GM19468 (cell line): ENCODE measurements at regions not wholly inside any gene's neighbourhood (a gene's known extent, or its start where the extent isn't known, plus 50 kb on each side); places are given as distances from the start of the nearest gene placed in this dataset.

ENCODE experiments used
- ATAC-seq: cut with Tn5 transposase; IDR thresholded peaks from one replicate; pipeline ENCODE4 v1.9.1; 2021; ENCODE audit warnings: mild to moderate bottlenecking, moderate library complexity, moderate number of reproducible peaks; ENCODE audit not compliant: unreplicated experiment; ENCODE audit errors: extremely low read depth

DNA sequence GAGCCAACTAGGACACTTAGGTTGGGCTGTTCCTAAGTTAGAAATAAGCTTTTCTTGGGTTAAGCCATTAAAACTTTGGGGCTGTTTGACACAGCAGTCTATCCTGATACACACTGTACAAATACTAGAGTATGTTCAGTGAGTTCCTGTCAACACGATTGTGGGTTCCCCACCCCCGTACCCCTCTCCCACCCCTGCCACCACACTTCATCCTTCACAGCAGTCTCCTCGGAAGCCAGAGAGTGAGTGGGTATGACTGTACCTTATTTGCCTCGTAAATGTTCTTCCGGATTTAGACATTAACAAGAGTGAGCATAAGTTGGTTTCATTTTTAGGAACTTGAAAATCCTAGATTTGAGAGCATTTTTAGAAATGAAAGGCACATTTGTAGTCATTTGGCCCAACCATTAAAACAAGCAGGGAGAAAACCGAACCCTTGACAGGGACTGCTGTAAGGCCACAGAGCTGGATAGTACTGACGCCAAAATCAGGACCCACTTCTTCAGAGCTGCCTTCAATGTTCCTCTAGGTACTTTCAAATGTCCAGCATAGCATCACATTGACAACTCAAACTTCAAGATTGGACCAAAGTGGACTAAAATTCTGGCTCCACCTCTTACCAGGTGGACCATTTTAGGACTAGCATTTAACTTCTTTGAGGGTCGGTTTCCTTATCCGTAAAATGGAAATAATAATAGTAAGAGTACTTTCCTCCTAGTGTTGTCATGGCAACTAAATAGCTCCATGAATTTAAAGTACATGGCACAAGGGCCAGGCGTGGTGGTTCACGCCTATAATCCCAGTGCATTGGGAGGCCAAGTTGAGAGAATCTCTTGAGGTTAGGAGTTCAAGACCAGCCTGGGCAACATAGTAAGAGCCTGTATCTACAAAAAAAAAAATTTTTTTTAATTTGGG is 166.3 kb upstream of the SERTAD2 start:
- ATAC-seq = peak; percentile 64

DNA sequence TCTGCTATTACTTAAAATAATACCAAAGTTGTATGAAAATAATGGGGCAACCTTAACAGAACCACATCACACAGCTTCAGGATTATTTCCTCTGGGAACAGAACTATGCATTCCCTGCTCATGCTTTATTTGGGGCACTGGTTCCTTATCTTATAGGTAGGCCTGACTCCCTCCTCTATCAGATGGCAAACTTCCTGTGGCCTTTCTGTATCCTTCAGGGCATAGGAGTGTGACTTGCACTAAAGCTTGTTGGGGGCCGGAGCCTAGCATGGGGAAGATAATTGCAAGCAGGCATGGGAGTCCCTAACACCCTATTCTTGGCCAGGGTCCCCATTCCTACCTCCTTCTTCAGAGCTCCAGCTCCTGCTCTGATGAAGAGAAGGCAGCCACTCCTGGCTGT is 167.2 kb upstream of the SERTAD2 start:
- no peak for ATAC-seq

DNA sequence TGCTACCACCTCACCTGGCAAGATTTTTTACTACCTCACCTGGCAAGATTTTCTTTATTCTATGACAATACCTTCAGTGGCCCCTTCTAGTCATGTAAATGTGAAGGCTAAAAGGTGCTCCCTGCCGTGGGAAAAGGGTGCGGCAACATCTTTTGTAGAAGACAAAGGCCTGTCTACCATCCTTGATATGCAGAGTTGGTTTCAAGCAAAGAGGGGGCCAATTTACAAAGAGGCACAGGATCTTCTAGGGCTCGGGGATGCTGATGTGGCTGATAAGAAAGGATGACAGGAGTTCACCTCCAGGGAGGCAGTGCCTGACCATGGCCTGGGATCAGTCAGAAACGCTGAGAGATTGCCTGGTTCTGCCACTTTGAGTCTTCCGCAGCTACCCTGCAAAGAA is 165.4 kb upstream of the SLC1A4 start:
- ATAC-seq = no peak

DNA sequence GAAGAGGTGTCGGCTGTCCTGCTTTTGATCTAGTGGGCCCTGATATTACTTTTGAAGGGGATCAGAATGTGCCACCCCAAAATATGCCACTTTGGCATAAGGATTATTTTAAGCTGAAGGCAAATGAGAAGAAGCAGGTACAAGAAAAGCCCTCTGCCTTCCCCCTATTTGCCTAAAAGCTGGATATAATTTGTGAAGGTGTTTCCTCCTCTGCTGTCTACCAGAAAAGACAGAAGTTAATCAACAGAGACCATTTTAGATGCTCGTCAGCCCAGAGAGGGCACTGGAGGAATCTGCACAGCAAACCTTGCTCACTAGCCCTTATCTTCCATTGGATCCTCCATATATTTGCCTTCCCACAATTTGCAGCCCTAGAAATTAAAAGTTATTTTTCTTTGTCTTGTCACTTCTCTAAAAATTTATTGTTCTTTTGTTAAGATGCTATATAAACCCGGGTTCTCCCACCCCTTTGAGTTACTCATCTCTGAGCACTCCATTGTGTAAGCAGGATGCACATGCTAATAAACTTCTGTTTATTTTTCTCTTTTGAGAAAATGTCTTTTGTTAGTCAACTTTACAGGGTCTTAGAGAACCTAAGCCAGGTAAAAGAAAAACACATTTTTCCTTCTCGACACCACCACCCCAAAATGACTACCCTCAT is 163.2 kb upstream of the SLC1A4 start:
- no peak for ATAC-seq

DNA sequence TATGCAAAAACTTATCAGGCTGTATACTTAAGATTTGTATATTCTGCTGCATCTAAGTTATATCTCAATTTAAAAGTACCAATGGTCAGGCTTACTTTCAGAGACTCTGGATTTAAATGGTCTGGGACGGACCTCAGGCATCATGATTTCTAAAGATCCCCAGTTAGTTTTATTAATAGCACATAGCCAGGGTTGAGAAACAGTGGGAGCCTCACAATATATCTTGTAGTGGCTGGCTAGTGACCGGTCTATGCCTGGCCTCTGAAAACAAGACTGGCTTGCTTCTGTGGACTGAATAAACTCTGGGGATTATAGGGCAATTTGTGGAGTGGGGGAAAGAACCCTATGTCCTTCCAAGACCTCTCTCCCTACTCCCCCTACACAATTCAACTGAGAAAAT is 162.5 kb upstream of the SLC1A4 start:
- no peak for ATAC-seq

DNA sequence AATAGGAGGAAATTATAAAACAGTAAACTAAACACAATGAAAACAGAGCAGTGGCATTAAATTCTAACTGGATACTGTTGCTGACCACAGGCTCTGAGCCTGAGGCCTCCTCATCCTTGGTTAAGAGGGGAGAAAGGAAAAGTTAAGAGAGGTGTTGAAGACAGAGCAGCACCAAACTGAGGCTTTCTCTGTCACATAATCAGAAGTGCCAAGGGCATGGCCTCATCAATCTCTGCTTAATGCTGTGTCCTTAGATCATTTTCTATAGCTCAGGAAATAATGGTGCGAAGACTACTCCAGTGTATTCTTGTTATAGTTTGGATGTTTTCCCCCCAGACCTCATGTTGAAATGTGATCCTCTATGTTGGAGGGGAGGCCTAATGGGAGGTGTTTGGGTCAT is 160.9 kb upstream of the SLC1A4 start:
- no peak for ATAC-seq

DNA sequence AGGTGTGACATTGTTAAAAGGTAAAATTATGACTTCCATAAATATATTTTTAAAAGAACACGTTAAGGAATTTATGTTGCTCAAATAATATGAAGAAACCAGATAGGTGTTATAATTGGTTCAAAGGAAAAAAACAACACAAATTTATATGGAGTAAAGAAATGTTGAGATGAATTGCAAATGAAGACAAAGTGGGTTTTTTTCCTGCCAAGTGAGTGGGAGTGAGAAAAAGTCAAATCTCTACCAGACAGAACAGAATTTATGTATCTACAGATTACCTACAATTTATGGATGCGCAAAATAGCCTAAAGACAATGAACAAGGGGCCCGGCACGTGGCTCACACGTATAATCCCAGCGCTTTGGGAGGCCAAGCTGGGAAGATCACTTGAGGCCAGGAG is 159.7 kb upstream of the SLC1A4 start:
- ATAC-seq = no peak

DNA sequence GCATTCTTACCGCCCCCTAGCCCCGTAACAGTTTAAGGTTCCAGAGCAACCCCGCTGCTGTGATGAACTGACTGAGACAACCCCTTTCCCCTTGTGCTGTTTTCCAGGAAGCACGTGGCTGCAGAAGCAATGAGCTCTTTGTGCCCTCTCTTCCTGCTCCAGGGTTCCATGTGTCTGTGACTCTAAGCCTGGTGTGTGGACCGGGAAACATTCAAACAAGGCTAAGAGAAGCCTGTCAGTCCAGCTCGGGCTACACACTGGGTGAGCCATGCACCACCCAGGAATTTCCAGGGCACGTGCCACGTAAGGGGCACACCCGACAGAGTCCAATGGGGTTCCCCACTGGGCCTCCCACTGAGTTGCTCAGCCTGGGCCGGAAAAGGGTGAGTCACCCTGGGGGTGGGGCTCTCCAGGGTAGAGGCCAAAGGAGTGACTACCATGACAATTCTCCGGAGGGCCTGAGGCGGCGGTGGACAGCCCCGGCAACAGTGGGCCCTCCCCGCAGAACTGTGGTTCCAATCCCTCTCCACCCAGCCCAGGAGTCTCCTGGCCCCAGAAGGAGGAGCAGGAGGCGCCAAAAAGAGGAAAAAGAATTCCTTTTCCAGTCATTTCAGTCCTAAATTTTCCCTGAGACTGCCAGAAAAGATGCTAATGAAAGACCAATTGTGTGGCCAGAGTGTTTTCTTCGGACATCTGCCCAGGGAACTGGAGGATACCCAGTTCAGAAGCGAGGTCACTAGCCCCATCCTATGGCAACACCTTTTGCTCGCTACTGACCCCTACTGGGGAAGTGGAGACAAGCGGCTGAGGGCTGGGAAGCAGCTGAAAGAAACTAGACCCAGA is 157.8 kb upstream of the SLC1A4 start:
- no peak for ATAC-seq

DNA sequence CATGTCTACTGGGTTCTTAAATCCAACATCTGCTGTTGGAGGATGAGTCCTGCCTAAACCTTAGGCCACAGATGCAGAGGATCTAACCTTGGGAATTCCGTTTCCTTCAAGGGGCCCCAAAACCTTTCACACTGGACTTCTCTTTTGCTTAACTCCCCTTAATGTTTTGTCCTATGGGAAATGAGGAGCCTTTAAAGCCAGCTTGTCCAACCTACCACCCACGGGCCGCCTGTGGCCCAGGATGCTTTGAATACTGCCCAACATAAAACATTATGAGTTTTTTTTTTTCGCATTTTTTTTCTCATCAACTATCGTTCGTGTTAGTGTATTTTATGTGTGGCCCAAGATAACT is 157.2 kb upstream of the SLC1A4 start:
- no peak for ATAC-seq

DNA sequence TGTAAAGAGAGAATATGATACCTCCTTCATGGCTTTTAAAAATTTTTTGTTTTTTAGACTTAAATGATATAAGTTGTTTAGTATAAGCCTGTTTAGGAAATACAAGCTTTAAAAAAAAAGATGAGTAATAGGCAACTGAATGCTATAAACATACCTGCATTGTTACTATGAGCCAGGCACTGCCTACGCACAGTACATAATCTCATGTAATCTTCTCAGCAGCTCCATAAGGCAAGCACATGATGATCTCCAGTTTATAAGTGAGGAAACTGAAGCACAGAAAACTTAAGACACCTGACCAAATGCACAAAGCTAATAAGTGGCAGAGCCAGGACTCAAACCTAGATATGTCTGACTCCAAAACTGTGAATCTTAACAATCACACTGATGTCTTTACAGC is 156.3 kb upstream of the SLC1A4 start:
- no peak for ATAC-seq

DNA sequence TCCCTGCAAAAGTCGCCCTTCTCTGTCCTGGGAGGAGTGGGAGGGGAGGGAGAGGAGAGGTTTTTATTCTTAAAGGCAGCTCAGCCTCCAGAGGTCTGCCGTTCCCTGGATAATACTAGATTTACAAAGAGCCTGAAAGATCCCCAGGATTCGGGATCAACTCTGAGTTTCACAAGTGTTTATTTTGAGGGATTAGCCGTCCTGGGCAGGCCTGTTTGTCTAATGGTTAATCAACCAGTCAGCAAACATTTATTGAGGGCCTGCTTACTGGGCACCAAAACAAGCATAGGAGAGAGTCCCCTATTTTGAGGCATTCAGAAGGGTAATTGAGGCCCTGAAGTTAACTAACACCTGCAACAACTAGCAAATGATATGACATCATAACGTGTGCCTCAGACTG is 152.6 kb upstream of the SLC1A4 start:
- ATAC-seq = no peak

DNA sequence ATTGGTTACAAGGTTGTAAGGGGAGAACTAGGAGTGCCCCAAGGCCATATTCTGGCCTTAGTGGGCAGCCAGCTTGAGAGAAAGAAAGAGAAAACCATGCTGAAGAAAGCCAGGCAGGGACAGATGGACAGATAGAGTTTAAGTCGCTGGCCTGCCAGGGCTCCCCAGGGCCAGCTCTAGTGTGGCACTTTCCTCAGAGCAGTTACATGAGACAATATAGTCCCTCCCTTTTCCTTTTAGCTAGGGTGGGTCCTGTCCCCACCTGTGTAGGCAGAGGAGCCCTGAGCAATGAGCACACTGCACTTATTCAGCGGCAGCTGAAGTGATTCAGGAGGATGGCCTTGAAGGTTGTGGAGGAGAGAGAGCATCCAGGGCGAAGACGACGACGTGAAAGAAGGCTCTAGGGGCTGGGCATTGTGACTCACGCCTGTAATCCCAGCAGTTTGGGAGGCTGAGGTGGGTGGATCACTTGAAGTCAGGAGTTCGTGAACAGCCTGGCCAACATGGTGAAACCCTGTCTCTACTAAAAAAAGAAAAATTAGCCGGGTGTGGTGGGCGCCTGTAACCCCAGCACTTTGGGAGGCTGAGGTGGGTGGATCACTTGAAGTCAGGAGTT is 152.0 kb upstream of the SLC1A4 start:
- no peak for ATAC-seq

DNA sequence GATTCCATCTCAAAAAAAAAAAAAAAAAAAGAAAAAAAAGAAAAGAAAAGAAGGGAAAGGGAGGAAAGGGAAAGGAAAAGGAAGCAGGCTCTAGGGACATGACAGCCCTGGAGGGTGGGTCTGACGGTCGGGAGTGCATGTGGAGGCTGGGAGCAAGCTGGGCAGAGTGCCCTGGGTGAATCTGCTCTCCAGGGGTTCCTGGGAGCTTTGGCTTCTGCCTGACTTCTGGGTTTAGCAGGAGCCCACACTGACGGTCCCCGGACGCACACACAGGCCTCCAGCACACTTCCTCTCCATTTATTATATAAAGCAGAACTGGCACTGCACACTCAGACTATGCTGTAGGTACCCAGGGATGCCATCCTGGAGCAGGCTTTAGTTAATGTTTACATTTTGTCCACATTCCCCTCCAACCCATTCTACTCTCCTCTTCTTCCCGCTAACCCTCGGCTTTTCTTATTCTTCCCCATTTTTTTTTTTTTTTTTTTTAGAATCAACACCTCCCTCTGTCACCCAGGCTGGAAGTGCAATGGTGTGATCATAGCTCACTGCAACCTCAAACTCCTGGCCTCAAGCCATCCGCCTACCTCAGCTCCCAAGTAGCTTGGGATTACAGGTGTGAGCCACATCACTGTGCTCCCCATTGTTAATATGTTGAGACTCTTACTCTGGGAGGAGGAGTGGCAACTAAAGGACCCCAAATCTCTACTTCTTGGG is 151.1 kb upstream of the SLC1A4 start:
- no peak for ATAC-seq

DNA sequence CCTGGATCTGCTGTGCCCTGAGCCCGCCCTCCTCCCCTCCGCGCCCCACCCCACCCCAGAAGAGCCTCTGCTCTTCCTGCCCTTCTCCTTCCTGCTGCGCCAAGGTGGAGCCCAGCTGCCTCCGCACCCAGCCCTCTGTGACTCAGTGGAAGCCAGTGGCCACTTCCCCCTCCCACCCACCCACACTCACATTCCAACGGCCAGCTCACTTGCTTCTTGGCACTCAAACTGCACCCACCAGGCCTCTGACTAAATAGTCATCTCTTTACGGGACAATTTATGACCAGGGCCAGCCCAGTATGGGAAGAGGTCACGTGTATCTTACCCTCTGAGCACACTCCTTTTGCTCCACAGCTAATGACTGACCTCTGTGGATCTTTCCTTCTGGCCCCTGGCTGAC is 150.4 kb upstream of the SLC1A4 start:
- ATAC-seq = no peak

DNA sequence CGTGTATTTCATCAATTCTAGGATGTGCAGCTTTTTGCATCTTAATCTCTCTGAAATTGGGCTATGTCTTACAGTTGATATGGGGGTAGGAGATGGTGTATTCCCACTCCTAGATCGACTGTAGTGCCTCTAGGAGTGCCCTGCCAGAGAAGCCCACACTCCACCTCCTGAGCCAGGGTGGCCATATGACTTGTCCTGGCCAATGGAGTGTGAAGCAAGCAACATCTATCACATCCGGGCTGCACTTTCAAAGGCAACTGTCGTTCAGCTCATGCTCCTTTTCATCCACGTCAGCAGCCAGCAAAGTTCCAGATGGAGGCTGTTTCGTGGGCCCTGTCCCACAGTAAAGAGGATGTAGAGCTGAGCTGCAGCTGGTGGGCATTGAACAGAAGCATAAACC is 149.4 kb upstream of the SLC1A4 start:
- peak; percentile 74 for ATAC-seq

DNA sequence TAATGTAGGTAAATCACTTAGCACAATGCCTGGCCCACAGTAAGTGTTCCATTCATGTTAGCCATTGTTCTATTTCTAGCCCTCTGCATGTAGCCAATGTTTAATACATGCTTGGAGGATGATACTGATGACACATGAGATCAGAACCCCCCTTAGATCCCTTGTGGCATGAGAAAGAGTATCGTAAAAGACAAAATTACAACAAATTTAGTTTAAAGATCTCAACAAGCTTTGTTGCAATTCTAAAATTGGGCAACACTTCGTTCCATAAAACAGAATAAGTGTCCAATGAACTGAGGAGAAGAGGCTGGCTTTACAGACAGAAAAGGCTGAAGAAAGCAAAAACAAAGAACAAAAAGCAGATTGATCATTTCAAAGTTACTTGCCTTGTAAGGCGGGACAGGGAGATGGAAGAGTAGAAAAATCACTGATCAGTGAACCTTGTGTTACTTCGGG is 148.7 kb upstream of the SLC1A4 start:
- no peak for ATAC-seq

DNA sequence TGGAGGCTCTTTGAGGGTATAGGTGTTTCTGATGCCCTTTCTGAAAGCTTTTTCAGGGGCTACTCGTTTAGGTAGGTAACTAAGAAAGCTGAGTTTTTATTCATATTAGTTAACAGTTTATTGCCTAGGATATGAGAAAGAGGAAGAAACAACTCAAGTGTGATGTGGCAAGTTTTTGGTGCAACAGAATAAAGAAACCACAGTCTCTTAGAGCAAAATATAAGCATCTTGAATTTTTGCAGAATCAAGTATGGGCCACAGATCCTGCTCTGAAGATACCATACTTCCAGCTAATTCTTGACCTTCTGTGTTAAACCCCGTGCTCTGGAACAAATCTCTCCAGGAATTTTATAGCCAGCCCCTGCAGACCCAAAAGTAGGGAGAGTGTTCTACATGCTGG is 147.7 kb upstream of the SLC1A4 start:
- no peak for ATAC-seq

DNA sequence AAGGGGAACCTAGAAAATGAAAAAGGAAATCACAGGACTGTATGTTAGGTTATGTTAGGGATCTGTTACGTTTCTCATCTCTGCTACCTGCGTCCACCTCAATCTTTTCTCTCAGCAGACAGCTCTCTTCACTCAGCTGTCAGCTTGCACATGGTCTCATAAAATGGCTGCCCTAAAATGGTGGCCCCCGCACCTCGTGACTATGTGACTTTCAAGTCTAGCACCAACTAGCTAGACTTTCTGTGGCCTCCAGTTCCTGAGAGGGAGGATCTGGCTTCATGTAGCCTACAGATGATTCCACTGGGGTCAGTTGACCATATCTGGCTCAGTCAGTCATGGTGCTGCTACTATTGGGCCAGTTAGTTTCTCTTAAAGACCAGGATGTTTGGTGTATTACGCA is 147.2 kb upstream of the SLC1A4 start:
- no peak for ATAC-seq

DNA sequence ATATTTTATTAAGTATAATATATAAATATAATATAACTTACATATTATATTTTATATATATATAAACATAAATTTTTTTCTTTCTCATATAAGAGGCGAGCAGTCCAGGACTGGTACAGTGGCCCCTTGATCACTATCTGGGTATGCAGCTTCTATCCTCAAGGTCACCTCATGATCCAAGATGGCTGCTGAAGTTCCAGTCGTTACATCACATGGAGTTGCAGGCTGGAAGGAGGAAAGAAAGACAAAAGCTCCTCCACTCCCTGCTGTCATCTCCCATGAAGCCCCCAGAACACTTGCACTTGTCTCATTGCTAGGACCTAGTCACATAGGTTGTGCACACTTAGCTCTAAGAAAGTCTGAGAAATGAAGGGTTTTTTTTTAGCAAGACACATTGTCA is 145.1 kb upstream of the SLC1A4 start:
- no peak for ATAC-seq
